Neural cell (in vitro differentiated cells): ENCODE measurements at regions not wholly inside any gene's neighbourhood (a gene's known extent, or its start where the extent isn't known, plus 50 kb on each side); places are given as distances from the start of the nearest gene placed in this dataset.

ENCODE experiments used
- H2AFZ ChIP-seq: fragments of 200-600, 300-800 bp; sonication (generic), shearing (Covaris generic); 2 replicates; pipeline ENCODE4 v1.6.0; 2014; ENCODE audit warnings: low read depth, mild to moderate bottlenecking, antibody characterized with exemption, low read length, moderate library complexity
- H3F3A ChIP-seq: fragments of 200-600 bp; shearing (Covaris generic); 2 replicates; pipeline ENCODE4 v1.6.1; 2016; ENCODE audit warnings: mild to moderate bottlenecking, moderate library complexity, mixed read lengths, antibody characterized with exemption, low read length; ENCODE audit not compliant: insufficient read depth, poor library complexity, severe bottlenecking
- H3K27ac ChIP-seq: fragments of 200-600, 300-800 bp; sonication (generic), shearing (Covaris generic); 2 replicates; pipeline ENCODE4 v1.5.1; 2014; ENCODE audit warnings: mild to moderate bottlenecking, low read length, moderate library complexity
- H3K27me3 ChIP-seq: fragments of 300-800, 200-600 bp; sonication (generic), shearing (Covaris generic); 2 replicates; pipeline ENCODE4 v1.6.0; 2014; ENCODE audit warnings: mild to moderate bottlenecking, low read depth, low read length, moderate library complexity; ENCODE audit not compliant: insufficient read depth
- H3K36me3 ChIP-seq: fragments of 300-800, 200-600 bp; sonication (generic), shearing (Covaris generic); 2 replicates; pipeline ENCODE4 v1.5.1; 2014; ENCODE audit warnings: mild to moderate bottlenecking, antibody characterized with exemption, low read length, moderate library complexity; ENCODE audit not compliant: insufficient read depth
- H3K4me2 ChIP-seq: fragments of 300-800, 200-600 bp; sonication (generic), shearing (Covaris generic); 2 replicates; pipeline ENCODE4 v1.6.0; 2014; ENCODE audit warnings: mild to moderate bottlenecking, low read length
- H3K4me3 ChIP-seq: fragments of 300-800, 200-600 bp; sonication (generic), shearing (Covaris generic); 2 replicates; pipeline ENCODE4 v1.5.1; 2014; ENCODE audit warnings: mild to moderate bottlenecking, low read length, moderate library complexity
- H3K79me2 ChIP-seq: fragments of 200-600 bp; shearing (Covaris generic); replicated peaks from 2 replicates; pipeline ENCODE4 v1.6.0; 2014; ENCODE audit warnings: mild to moderate bottlenecking, low read length, moderate library complexity; ENCODE audit not compliant: insufficient read depth
- H3K9ac ChIP-seq: fragments of 300-800, 200-600 bp; sonication (generic), shearing (Covaris generic); 2 replicates; pipeline ENCODE4 v1.6.1; 2016; ENCODE audit warnings: mild to moderate bottlenecking, low read length, mixed read lengths
- H3K9me2 ChIP-seq: fragments of 200-600 bp; shearing (Covaris generic); 2 replicates; pipeline ENCODE4 v1.6.1; 2016; ENCODE audit warnings: mild to moderate bottlenecking, low read length, mixed read lengths; ENCODE audit not compliant: insufficient read depth
- H3K9me3 ChIP-seq: fragments of 200-600, 300-800 bp; sonication (generic), shearing (Covaris generic); 2 replicates; pipeline ENCODE4 v1.6.1; 2016; ENCODE audit warnings: mild to moderate bottlenecking, mixed run types, low read length, moderate library complexity, mixed read lengths
- H4K20me1 ChIP-seq: fragments of 200-600 bp; shearing (Covaris generic); 2 replicates; pipeline ENCODE4 v1.6.1; 2016; ENCODE audit warnings: mild to moderate bottlenecking, mixed run types; ENCODE audit not compliant: insufficient read depth
- EP300 ChIP-seq: fragments of 450-650 bp; conservative IDR thresholded peaks from 2 replicates; pipeline ENCODE4 v1.6.1; 2014; ENCODE audit warnings: antibody characterized with exemption, mild to moderate bottlenecking, moderate library complexity; ENCODE audit not compliant: poor library complexity, severe bottlenecking
- EZH2 ChIP-seq: fragments of 200-600, 300-800 bp; shearing (Covaris generic), sonication (generic); IDR thresholded peaks from 2 replicates; pipeline ENCODE4 v1.6.1; 2014; ENCODE audit warnings: antibody characterized with exemption, low read length, borderline replicate concordance, mild to moderate bottlenecking; ENCODE audit not compliant: insufficient read depth, poor library complexity, severe bottlenecking
- MXI1 ChIP-seq: fragments of 450-650 bp; conservative IDR thresholded peaks from 2 replicates; pipeline ENCODE4 v1.6.1; 2014; ENCODE audit warnings: antibody characterized with exemption, mild to moderate bottlenecking; ENCODE audit not compliant: poor library complexity, severe bottlenecking
- POLR2AphosphoS5 ChIP-seq: IDR thresholded peaks from 2 replicates; pipeline ENCODE4 v1.6.1; 2012
- RAD21 ChIP-seq: fragments of 450-650 bp; conservative IDR thresholded peaks from 2 replicates; pipeline ENCODE4 v1.6.1; 2014; ENCODE audit warnings: antibody characterized with exemption, mild to moderate bottlenecking, moderate library complexity
- SMC3 ChIP-seq: fragments of 450-650 bp; conservative IDR thresholded peaks from 2 replicates; pipeline ENCODE4 v1.6.1; 2014; ENCODE audit warnings: antibody characterized with exemption, mild to moderate bottlenecking, moderate library complexity; ENCODE audit not compliant: poor library complexity
- TAF1 ChIP-seq: IDR thresholded peaks from 2 replicates; pipeline ENCODE4 v1.6.1; 2012; ENCODE audit warnings: low read depth
- TF ChIP-seq, protein P1 (sequence below): fragments of 450-650 bp; IDR thresholded peaks from 2 replicates; pipeline ENCODE4 v1.5.1; 2014; ENCODE audit warnings: antibody characterized with exemption, mild to moderate bottlenecking, moderate library complexity; ENCODE audit not compliant: poor library complexity, severe bottlenecking
- TF ChIP-seq, protein P2 (sequence below): IDR thresholded peaks from 2 replicates; pipeline ENCODE4 v1.6.1; 2012; ENCODE audit warnings: borderline replicate concordance

DNA sequence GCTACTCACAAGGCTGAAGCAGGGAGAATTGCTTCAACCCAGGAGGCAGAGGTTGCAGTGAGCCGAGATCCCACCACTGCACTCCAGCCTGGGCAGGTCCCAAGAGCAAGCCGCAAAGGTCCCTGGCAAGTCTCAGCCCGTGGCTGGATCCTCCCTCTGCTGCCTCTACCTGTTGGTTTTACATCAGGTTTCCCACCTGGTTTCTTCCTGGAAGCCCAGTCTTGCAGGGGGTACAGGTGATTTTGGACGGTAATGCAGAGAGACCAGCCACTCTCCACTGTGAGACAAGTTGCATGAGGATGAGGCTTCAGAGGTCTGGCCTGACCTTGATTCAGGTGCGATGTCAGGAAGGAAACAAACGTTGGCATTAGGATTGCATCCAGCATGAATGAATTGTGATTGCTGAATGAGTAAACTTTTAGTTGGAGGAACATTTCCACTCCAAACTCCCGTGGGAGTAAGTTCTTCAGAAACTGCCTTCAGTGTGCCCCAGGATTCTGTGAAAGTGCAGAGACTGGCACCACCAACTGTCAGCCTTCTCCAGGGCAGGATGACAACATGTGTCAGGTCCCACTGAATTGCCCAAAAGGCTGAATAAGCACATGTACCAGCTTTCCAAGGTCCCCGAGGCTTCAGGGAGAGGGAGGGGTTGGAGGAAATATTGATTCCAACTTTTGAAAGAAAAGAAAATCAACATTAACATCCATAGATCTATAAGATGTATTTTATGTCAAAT lies 189.4 kb downstream of the TJP1 start:
- no peaks in the 10 kb centered on the region for H3K36me3 ChIP-seq
- no peak overlapping the region for H3K9ac ChIP-seq
- no peaks in the 10 kb centered on the region for H3K9me2 ChIP-seq
- H3K9me3 ChIP-seq = no peaks in the 10 kb centered on the region
- H3F3A ChIP-seq = no peaks in the 10 kb centered on the region
- no peaks in the 10 kb centered on the region for H3K27me3 ChIP-seq
- no peaks in the 10 kb centered on the region for H4K20me1 ChIP-seq
- H3K4me2 ChIP-seq = no peak overlapping the region
- no peak overlapping the region for H3K27ac ChIP-seq
- H2AFZ ChIP-seq = no peak overlapping the region
- no peak for TF ChIP-seq RAD21
- no peak for TF ChIP-seq EZH2
- TF ChIP-seq SMC3 = no peak
- TF ChIP-seq, protein P1, sequence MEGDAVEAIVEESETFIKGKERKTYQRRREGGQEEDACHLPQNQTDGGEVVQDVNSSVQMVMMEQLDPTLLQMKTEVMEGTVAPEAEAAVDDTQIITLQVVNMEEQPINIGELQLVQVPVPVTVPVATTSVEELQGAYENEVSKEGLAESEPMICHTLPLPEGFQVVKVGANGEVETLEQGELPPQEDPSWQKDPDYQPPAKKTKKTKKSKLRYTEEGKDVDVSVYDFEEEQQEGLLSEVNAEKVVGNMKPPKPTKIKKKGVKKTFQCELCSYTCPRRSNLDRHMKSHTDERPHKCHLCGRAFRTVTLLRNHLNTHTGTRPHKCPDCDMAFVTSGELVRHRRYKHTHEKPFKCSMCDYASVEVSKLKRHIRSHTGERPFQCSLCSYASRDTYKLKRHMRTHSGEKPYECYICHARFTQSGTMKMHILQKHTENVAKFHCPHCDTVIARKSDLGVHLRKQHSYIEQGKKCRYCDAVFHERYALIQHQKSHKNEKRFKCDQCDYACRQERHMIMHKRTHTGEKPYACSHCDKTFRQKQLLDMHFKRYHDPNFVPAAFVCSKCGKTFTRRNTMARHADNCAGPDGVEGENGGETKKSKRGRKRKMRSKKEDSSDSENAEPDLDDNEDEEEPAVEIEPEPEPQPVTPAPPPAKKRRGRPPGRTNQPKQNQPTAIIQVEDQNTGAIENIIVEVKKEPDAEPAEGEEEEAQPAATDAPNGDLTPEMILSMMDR = no peak
- TF ChIP-seq TAF1 = no peak
- TF ChIP-seq EP300 = no peak
- TF ChIP-seq, protein P2, sequence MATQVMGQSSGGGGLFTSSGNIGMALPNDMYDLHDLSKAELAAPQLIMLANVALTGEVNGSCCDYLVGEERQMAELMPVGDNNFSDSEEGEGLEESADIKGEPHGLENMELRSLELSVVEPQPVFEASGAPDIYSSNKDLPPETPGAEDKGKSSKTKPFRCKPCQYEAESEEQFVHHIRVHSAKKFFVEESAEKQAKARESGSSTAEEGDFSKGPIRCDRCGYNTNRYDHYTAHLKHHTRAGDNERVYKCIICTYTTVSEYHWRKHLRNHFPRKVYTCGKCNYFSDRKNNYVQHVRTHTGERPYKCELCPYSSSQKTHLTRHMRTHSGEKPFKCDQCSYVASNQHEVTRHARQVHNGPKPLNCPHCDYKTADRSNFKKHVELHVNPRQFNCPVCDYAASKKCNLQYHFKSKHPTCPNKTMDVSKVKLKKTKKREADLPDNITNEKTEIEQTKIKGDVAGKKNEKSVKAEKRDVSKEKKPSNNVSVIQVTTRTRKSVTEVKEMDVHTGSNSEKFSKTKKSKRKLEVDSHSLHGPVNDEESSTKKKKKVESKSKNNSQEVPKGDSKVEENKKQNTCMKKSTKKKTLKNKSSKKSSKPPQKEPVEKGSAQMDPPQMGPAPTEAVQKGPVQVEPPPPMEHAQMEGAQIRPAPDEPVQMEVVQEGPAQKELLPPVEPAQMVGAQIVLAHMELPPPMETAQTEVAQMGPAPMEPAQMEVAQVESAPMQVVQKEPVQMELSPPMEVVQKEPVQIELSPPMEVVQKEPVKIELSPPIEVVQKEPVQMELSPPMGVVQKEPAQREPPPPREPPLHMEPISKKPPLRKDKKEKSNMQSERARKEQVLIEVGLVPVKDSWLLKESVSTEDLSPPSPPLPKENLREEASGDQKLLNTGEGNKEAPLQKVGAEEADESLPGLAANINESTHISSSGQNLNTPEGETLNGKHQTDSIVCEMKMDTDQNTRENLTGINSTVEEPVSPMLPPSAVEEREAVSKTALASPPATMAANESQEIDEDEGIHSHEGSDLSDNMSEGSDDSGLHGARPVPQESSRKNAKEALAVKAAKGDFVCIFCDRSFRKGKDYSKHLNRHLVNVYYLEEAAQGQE = no peak
- TF ChIP-seq MXI1 = no peak
- TF ChIP-seq POLR2AphosphoS5 = no peak
- H3K79me2 ChIP-seq = no peaks in the 10 kb centered on the region
- no peak overlapping the region for H3K4me3 ChIP-seq

DNA sequence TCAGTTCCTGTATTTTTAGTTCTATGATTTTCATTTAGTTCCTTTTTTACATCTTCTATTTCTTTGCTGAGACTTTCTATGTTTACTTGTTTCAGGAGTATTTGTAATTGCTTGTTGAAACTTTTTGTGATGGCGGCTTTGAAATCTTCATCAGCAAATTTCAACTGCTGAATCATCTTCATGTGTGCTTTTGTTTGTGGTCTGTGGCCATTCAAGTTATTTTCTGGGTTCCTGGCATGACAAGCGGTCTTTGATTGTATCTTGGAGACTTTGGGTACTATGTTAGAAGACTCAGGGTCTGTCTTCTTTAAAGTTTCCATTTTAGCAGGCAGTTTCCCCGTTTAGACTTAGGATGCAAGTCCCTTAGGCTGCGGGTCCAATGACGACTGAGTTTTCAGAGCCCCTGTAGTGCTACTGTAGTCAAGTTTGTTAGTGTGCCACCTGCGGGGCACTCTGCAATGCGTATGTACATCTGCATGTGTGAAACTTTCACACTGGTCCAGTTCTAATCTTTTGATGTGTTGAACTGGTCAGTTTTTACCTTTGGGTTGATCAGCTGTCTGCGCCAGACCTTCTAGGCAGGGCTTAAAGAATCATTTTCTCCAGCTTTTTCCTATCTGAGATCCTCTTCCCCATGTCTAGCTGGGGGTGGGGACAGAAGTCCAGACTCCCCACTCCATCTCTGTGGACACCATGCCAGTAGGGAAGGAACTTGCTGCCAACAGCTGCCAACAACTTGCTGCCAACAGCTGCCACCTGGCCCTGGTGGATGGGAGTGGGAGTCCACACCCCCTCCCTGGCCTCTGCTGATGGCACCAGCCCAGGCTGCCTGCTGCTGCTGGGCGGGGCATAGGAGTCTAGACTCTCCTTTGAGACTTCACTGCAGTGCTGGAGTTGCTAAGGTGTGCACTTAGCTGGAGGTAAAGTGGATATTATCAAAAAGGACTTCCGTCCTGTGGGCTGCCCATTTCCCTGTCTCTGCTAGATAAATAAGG lies 190.9 kb downstream of the TJP1 start:
- Histone ChIP-seq H3K4me3 (no peak overlapping the region), H3K9me2 (no peaks in the 10 kb centered on the region), H2AFZ (no peak overlapping the region), H4K20me1 (no peaks in the 10 kb centered on the region), H3K79me2 (no peaks in the 10 kb centered on the region), H3K27ac (no peak overlapping the region), H3K27me3 (no peaks in the 10 kb centered on the region), H3F3A (no peaks in the 10 kb centered on the region), H3K9me3 (no peaks in the 10 kb centered on the region), H3K4me2 (no peak overlapping the region), H3K36me3 (no peaks in the 10 kb centered on the region), H3K9ac (no peak overlapping the region)
- TF ChIP-seq, protein P2 = no peak
- TF ChIP-seq, protein P1 = no peak
- TF ChIP-seq SMC3 (no peak), RAD21 (no peak), EZH2 (no peak), MXI1 (no peak), TAF1 (no peak), EP300 (no peak), POLR2AphosphoS5 (no peak)
